Fibroblast of pulmonary artery (primary cell): ENCODE measurements at regions not wholly inside any gene's neighbourhood (a gene's known extent, or its start where the extent isn't known, plus 50 kb on each side); places are given as distances from the start of the nearest gene placed in this dataset.

Experiments used
- DNase-seq: peaks from one replicate; pipeline ENCODE4 v3.0.0-alpha.2; 2010; ENCODE audit warnings: low read depth
- H3K4me3 ChIP-seq: replicated peaks from 2 replicates; pipeline ENCODE4 v1.5.1; 2011; ENCODE audit warnings: low read depth, mild to moderate bottlenecking, control low read depth, low read length, moderate library complexity
- TF ChIP-seq, protein P1 (sequence below): IDR thresholded peaks from 2 replicates; pipeline ENCODE4 v1.5.1; 2011; ENCODE audit warnings: mild to moderate bottlenecking, control low read depth, low read length, inconsistent platforms; ENCODE audit errors: missing control alignments

DNA sequence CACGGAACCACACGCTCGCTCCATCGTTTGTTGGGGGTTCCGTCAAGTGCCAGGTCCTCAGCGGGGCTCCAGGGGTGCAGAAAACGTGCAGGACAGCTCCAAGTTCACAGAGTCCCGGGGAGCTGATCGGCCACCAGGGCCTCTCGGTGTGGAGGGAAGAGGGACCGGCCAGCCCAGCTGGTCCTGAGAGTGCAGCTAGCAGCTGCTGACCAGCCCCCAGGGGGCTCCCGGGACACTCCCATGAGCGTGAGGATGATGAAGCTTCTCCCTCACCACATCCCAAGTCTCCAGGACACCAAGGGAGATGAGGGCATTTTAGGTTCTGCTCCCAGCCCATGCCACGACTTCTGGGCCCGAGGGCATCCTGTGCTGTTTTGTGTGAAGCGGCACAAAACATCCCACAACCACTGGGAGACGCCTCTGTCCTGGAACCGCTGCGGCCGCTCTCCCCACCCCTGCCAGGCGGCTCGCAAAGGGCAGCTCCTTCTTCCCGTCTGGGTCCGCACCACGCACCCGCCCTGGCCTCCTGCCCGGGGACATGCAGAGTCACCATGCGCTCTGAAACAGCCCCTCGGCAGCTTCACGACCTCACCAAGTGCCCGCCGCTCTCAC is 67.5 kb upstream of the IRX4 start:
- no peak for DNase-seq
- no peak overlapping the region for H3K4me3 ChIP-seq
- TF ChIP-seq, protein P1, sequence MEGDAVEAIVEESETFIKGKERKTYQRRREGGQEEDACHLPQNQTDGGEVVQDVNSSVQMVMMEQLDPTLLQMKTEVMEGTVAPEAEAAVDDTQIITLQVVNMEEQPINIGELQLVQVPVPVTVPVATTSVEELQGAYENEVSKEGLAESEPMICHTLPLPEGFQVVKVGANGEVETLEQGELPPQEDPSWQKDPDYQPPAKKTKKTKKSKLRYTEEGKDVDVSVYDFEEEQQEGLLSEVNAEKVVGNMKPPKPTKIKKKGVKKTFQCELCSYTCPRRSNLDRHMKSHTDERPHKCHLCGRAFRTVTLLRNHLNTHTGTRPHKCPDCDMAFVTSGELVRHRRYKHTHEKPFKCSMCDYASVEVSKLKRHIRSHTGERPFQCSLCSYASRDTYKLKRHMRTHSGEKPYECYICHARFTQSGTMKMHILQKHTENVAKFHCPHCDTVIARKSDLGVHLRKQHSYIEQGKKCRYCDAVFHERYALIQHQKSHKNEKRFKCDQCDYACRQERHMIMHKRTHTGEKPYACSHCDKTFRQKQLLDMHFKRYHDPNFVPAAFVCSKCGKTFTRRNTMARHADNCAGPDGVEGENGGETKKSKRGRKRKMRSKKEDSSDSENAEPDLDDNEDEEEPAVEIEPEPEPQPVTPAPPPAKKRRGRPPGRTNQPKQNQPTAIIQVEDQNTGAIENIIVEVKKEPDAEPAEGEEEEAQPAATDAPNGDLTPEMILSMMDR: no peak

DNA sequence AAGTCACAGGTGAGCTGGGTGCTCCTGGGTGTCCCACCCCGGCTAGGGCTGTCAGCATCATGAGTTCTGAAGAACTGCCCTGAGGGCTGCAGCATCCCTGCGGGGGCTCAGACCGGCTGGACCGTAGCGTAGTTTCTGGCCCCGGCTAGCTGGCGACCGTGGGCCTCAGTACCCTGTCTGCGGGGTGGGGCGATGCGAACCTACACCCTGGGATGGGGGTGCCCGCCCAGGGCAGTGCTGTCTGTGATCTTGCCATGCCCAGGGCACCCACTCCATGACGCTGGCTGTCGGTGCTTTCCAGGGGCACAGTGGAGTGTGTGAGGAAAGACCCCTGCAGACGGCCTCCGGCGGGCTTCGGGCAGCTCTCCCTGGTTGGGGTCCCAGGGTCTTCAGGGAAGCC is 66.5 kb upstream of the IRX4 start:
- no peak for DNase-seq
- H3K4me3 ChIP-seq: no peak overlapping the region

DNA sequence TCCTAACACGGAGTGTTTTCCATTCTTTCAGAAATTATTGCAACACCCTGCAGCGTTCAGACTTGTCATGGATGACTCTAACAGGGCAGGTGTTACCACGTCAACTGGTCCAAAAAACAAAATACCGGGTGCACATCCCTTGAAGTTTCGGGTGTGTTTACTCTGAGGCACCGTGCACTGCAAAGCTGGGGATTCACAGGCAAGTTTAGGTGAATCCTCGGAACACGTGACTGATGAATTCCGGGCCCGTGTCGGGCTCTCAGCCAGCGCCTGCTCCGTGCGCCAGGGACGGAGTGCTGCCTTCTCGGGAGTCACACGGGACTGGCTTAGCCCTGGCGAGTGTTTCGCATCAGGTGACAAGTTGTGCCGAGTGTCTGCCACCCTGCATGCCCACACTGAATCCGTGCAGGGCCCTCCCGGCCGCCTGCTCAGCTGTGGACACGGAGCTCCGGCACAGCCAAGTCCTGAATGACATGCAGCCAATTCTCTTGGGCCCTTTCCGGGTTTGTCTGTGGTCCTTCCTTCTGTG is 66.0 kb upstream of the IRX4 start:
- DNase-seq: no peak
- no peak overlapping the region for H3K4me3 ChIP-seq
- TF ChIP-seq, protein P1: no peak

More for the DNA sequence above, 66.5 kb upstream of the IRX4 start:
- TF ChIP-seq, protein P1: no peak

DNA sequence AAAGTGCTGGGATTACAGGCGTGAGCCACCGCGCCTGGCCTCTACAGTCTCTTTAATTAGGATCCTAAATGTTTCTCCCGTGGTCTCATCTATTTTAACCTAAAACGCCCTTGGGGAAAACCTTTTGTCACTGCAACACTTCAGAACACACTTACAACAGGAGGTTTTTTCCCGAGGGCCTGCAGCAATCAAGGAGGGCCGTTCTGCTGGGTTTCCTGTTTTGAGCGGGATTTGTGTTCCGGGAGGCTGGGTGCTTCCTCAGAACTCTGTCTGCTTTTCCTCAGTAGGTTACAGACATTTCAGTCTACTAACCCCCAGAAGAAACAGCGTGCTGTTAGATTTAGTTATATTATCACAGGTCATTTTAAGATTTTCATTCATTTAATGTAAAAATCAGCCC is 65.4 kb upstream of the IRX4 start:
- no peak overlapping the region for H3K4me3 ChIP-seq
- TF ChIP-seq, protein P1: no peak
- DNase-seq: no peak

DNA sequence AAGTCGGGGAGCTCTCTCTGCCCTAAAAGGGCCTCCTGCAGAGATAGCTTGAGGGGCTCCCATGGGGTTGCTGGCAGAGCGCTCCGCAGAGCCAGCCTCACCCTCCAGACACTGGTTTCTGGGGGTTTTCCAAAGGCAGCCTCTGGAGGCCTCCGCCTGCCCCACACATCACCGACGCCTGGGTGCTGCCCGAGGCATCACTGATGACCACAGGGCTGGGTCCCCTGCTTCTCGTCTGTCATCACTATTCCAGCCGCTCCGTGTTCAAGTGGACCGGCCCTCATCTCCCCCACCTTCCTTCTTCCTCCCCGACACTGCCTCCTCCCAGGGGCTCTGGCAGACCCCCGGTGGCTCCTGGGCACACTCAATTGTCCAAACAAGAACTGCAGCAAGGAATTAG is 64.1 kb upstream of the IRX4 start:
- no peak overlapping the region for H3K4me3 ChIP-seq
- DNase-seq: no peak
- TF ChIP-seq, protein P1: no peak

DNA sequence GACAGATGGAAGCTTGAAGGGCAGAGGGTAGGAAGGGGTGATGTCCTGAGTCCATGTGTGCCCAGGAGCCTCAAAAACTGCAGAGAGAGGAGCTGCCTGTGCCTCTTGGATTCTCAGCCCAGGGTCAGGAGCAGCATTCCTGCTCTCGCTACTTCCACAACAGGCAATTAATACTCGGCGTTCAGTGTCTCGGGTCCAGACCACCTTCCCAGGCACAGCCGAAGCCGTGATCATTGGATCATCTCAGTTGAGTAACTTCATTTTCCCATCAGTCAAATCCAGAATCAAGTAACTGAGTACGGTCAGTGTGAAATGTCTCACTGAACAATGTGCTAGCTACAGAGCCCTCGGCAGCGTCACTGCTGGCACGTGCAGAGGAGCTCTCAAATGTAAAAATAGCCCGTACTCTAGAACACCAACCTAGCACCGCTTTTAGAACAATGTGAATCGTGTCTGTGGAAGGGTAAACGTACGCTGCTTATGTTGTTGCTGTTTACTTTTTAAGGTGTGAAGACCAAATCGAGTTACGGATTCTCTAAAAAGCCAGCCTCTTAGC is 63.5 kb upstream of the IRX4 start:
- TF ChIP-seq, protein P1: no peak
- H3K4me3 ChIP-seq: no peak overlapping the region
- no peak for DNase-seq

DNA sequence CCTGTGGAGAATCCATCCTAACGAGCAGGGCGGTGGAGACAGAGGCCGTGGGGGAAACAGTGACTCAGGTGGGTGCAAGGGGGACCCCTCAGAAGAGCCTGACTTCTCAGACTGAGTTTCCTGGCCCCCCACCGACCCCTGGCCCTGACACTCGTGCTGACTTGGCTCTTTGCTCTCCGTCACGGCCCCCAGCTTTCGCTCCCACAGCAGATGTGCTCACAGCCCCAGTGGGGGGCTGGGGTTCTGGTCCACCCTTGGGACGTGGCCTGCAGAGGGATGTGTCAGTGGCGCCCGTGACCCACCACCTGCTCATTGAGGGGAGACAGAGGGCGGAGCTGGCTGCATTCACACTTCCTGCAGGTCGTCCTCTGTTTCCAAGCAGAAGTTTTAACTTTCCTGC is 62.9 kb upstream of the IRX4 start:
- no peak for DNase-seq
- no peak overlapping the region for H3K4me3 ChIP-seq
- TF ChIP-seq, protein P1: no peak
